ENCODE measurements at regions not wholly inside any gene's neighbourhood (a gene's known extent, or its start where the extent isn't known, plus 50 kb on each side); places are given as distances from the start of the nearest gene placed in this dataset.

DNA sequence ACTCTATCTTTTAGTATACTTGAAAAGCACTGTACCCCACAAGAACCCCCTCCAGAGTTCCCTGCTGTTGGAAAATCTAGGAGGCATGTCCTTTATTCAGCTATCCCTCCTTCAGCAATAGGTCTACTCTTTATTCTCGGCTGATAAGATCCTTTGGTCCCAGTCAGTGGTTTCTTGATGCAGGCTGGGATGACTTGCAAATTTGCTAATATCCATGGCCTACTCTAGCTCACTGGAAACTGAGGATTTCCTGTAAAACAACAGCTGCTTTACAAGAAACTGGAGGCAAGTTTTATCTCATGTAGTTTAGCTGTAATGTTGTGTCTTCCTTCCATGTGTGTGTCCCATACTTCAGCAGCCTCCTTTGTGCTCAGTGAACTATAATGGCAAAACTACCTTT, 183.9 kb upstream of the SCN7A start:
- Histone ChIP-seq H3K4me1 (ENCODE audit: insufficient read depth, low read length, poor library complexity, severe bottlenecking) (no peaks in the 10 kb centered on the region), H3K4me3 (ENCODE audit: low read depth, low read length, poor library complexity, severe bottlenecking) (no peak overlapping the region), H3K9me3 (ENCODE audit: low read length) (no peaks in the 10 kb centered on the region), H3K36me3 (ENCODE audit: insufficient read depth, low read length) (no peaks in the 10 kb centered on the region), H3K79me2 (ENCODE audit: insufficient read depth, low read depth, low read length) (no peaks in the 10 kb centered on the region), H3K9me2 (ENCODE audit: insufficient read depth, low read length) (no peaks in the 10 kb centered on the region), H3K4me2 (ENCODE audit: low read length) (no peak overlapping the region), H4K20me1 (ENCODE audit: insufficient read depth, low read length) (no peaks in the 10 kb centered on the region), H3K27ac (ENCODE audit: low read depth, low read length, poor library complexity, severe bottlenecking) (no peak overlapping the region), H2AFZ (ENCODE audit: low read length) (no peak overlapping the region)
- POLR2A ChIA-PET = interaction anchor here (1.3 kb wide), 1 partner anchor 36 kb away, joined by 4 read pairs; no protein-coding TSS in a partner anchor
- BruUV-seq (replicated peaks) = no TSS peak
- DNase-seq (ENCODE audit: low spot score) = no peak
- TF ChIP-seq CTCF (conservative IDR thresholded peaks at IDR 0.05; ENCODE audit: low read length) (no peak), EZH2phosphoT487 (IDR thresholded peaks at IDR 0.05; ENCODE audit: borderline replicate concordance, low read depth, low read length) (no peak)
- intact Hi-C loops (cut with micrococcal nuclease; ENCODE audit: unreplicated experiment) = no loop called here
- CTCF ChIA-PET (ENCODE audit: unreplicated experiment) = no interaction called here

- Histone ChIP-seq H3K4me2 (ENCODE audit: low read length) (no peak overlapping the region), H3K4me3 (ENCODE audit: low read depth, low read length, poor library complexity, severe bottlenecking) (no peak overlapping the region), H3K36me3 (ENCODE audit: insufficient read depth, low read length) (no peaks in the 10 kb centered on the region), H3K9me3 (ENCODE audit: low read length) (no peaks in the 10 kb centered on the region), H3K79me2 (ENCODE audit: insufficient read depth, low read depth, low read length) (no peaks in the 10 kb centered on the region), H2AFZ (ENCODE audit: low read length) (no peak overlapping the region), H4K20me1 (ENCODE audit: insufficient read depth, low read length) (no peaks in the 10 kb centered on the region), H3K9me2 (ENCODE audit: insufficient read depth, low read length) (no peaks in the 10 kb centered on the region), H3K27ac (ENCODE audit: low read depth, low read length, poor library complexity, severe bottlenecking) (no peak overlapping the region), H3K4me1 (ENCODE audit: insufficient read depth, low read length, poor library complexity, severe bottlenecking) (no peaks in the 10 kb centered on the region)
- intact Hi-C loops (cut with micrococcal nuclease; ENCODE audit: unreplicated experiment) = no loop called here
- TF ChIP-seq CTCF (conservative IDR thresholded peaks at IDR 0.05; ENCODE audit: low read length) (no peak), EZH2phosphoT487 (IDR thresholded peaks at IDR 0.05; ENCODE audit: borderline replicate concordance, low read depth, low read length) (no peak)
- ChIA-PET CTCF (ENCODE audit: unreplicated experiment) (no interaction called here), POLR2A (no interaction called here)
- no TSS peak for BruUV-seq (replicated peaks)
- no peak for DNase-seq (ENCODE audit: low spot score)
Observed at GRCh38 chr2:166676716-166677115, 182.7 kb upstream of the SCN7A start.

GRCh38 chr2:166675553-166675952, 181.5 kb upstream of the SCN7A start:
- no peak for DNase-seq (ENCODE audit: low spot score)
- H3K4me1 ChIP-seq (ENCODE audit: insufficient read depth, low read length, poor library complexity, severe bottlenecking) = no peaks in the 10 kb centered on the region
- ChIA-PET POLR2A (no interaction called here), CTCF (ENCODE audit: unreplicated experiment) (no interaction called here)
- H4K20me1 ChIP-seq (ENCODE audit: insufficient read depth, low read length) = no peaks in the 10 kb centered on the region
- H3K4me2 ChIP-seq (ENCODE audit: low read length) = no peak overlapping the region
- no peaks in the 10 kb centered on the region for H3K36me3 ChIP-seq (ENCODE audit: insufficient read depth, low read length)
- no peak overlapping the region for H3K27ac ChIP-seq (ENCODE audit: low read depth, low read length, poor library complexity, severe bottlenecking)
- H2AFZ ChIP-seq (ENCODE audit: low read length) = no peak overlapping the region
- no peaks in the 10 kb centered on the region for H3K9me2 ChIP-seq (ENCODE audit: insufficient read depth, low read length)
- no TSS peak for BruUV-seq (replicated peaks)
- intact Hi-C loops (cut with micrococcal nuclease; ENCODE audit: unreplicated experiment) = no loop called here
- no peak for TF ChIP-seq EZH2phosphoT487 (IDR thresholded peaks at IDR 0.05; ENCODE audit: borderline replicate concordance, low read depth, low read length)
- no peaks in the 10 kb centered on the region for H3K79me2 ChIP-seq (ENCODE audit: insufficient read depth, low read depth, low read length)
- H3K9me3 ChIP-seq (ENCODE audit: low read length) = no peaks in the 10 kb centered on the region
- no peak overlapping the region for H3K4me3 ChIP-seq (ENCODE audit: low read depth, low read length, poor library complexity, severe bottlenecking)
